Lower lobe of right lung (tissue), 2 donors: ENCODE measurements at regions not wholly inside any gene's neighbourhood (a gene's known extent, or its start where the extent isn't known, plus 50 kb on each side); places are given as distances from the start of the nearest gene placed in this dataset.

Experiments used
- ATAC-seq, 2 donors: fragments of 200-7000 bp; cut with Tn5 transposase; one replicate each; pipeline ENCODE4 v1.9.1; 2020 to 2022; ENCODE audit warnings: mild to moderate bottlenecking in 2 of 2, moderate library complexity in 2 of 2
- DNase-seq: peaks from one replicate; pipeline ENCODE4 v3.0.0-alpha.2; 2020
- H3K27ac ChIP-seq: fragments of 200-600 bp; one replicate; pipeline ENCODE4 v1.8.0; 2022
- H3K27me3 ChIP-seq: fragments of 200-600 bp; one replicate; pipeline ENCODE4 v1.8.0; 2022; ENCODE audit warnings: low read depth
- H3K36me3 ChIP-seq: fragments of 200-600 bp; one replicate; pipeline ENCODE4 v1.8.0; 2022; ENCODE audit warnings: mild to moderate bottlenecking
- H3K4me1 ChIP-seq: fragments of 200-600 bp; one replicate; pipeline ENCODE4 v1.8.0; 2022
- H3K4me3 ChIP-seq: fragments of 200-600 bp; one replicate; pipeline ENCODE4 v1.8.0; 2022; ENCODE audit warnings: mild to moderate bottlenecking
- H3K9me3 ChIP-seq: fragments of 200-600 bp; one replicate; pipeline ENCODE4 v1.8.0; 2022
- CTCF ChIP-seq: fragments of 200-600 bp; IDR thresholded peaks from one replicate; pipeline ENCODE4 v1.8.0; 2022; ENCODE audit warnings: antibody characterized with exemption, mild to moderate bottlenecking
- intact Hi-C: fragments of 100-400 bp; cut with DNase I; formaldehyde crosslinking; loops from one replicate; pipeline ENCODE4 v1.11.0; 2022
- donor health status: DM: no; HTN: yes; CAD: no; lungs with severe emphysema.

- Histone ChIP-seq H3K27me3 (no peaks in the 10 kb centered on the region), H3K9me3 (no peaks in the 10 kb centered on the region), H3K4me3 (no peak overlapping the region), H3K27ac (no peak overlapping the region), H3K4me1 (no peaks in the 10 kb centered on the region), H3K36me3 (no peaks in the 10 kb centered on the region)
- ATAC-seq = no peak
- DNase-seq = no peak
- intact Hi-C loops = no loop called here
- TF ChIP-seq CTCF = no peak
Observed at GRCh38 chr2:16290311-16291020, 350.1 kb downstream of the MYCN start.

GRCh38 chr2:16288371-16289112 is 348.2 kb downstream of the MYCN start:
- no peak for ATAC-seq
- Histone ChIP-seq H3K36me3 (no peaks in the 10 kb centered on the region), H3K4me1 (no peaks in the 10 kb centered on the region), H3K27me3 (no peaks in the 10 kb centered on the region), H3K4me3 (no peak overlapping the region), H3K27ac (no peak overlapping the region), H3K9me3 (no peaks in the 10 kb centered on the region)
- no peak for TF ChIP-seq CTCF
- intact Hi-C loops = no loop called here
- DNase-seq = no peak

- Histone ChIP-seq H3K4me3 (no peak overlapping the region), H3K27me3 (no peaks in the 10 kb centered on the region), H3K36me3 (no peaks in the 10 kb centered on the region), H3K9me3 (no peaks in the 10 kb centered on the region), H3K27ac (no peak overlapping the region), H3K4me1 (no peaks in the 10 kb centered on the region)
- ATAC-seq (no peak), DNase-seq (no peak)
- intact Hi-C loops = no loop called here
- no peak for TF ChIP-seq CTCF
Observed at GRCh38 chr2:16287831-16288230, 347.5 kb downstream of the MYCN start.

DNA sequence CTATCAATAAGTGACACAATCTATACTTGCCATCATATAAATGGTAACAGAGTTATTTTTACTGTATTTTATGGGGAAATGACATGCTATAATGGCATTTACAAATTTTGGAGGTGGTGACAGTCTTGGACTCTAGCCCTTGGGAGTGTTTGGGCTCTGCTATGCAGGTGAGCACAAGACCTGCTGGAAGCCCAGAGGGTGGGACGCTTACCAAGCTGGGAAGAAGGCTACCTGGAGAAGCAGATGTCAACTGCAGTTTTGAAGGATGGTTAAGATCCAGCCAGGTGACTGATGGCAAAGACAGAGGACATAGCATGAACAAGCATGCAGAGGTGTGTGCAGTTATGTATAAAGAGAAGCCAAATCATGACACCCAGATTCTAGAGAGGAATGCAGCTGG is 346.9 kb downstream of the MYCN start:
- H3K4me1 ChIP-seq = no peaks in the 10 kb centered on the region
- H3K36me3 ChIP-seq = no peaks in the 10 kb centered on the region
- TF ChIP-seq CTCF = no peak
- no peak overlapping the region for H3K4me3 ChIP-seq
- ATAC-seq = no peak
- no peak overlapping the region for H3K27ac ChIP-seq
- no peak for DNase-seq
- H3K9me3 ChIP-seq = no peaks in the 10 kb centered on the region
- no peaks in the 10 kb centered on the region for H3K27me3 ChIP-seq
- intact Hi-C loops = no loop called here

GRCh38 chr2:16285813-16286510 is 345.6 kb downstream of the MYCN start:
- Histone ChIP-seq H3K4me1 (no peaks in the 10 kb centered on the region), H3K27me3 (no peaks in the 10 kb centered on the region)
- intact Hi-C loops = no loop called here

More at GRCh38 chr2:16285813-16286510, 345.6 kb downstream of the MYCN start:
- ATAC-seq (no peak), DNase-seq (no peak)
- TF ChIP-seq CTCF = no peak
- H3K36me3 ChIP-seq = no peaks in the 10 kb centered on the region
- no peak overlapping the region for H3K4me3 ChIP-seq
- no peaks in the 10 kb centered on the region for H3K9me3 ChIP-seq
- H3K27ac ChIP-seq = no peak overlapping the region
